Gastrocnemius medialis (tissue), 4 donors: ENCODE measurements at regions not wholly inside any gene's neighbourhood (a gene's known extent, or its start where the extent isn't known, plus 50 kb on each side); places are given as distances from the start of the nearest gene placed in this dataset.
A peak's percentile ranks its signal among the peaks of the same experiment; 100 is the strongest.

Experiments used
- CTCF ChIP-seq, 5 experiments: fragments of 450-650 bp in 3 of 5; fragments of 200-600 bp in 2 of 5; sonication (generic) in 2 of 5; IDR thresholded peaks in 4 of 5; conservative IDR thresholded peaks in 1 of 5; 1 replicate in 4 of 5; 2 replicates in 1 of 5; pipeline ENCODE4 v1.5.1; 2016 to 2019; ENCODE audit warnings: antibody characterized with exemption in 5 of 5, mild to moderate bottlenecking in 3 of 5, moderate library complexity in 3 of 5
- POLR2A ChIP-seq, 2 donors: fragments of 450-650 bp; IDR thresholded peaks; one replicate each; pipeline ENCODE4 v1.6.1; 2017; ENCODE audit warnings: antibody characterized with exemption in 2 of 2, mild to moderate bottlenecking in 2 of 2, moderate library complexity in 2 of 2

- TF ChIP-seq CTCF (IDR thresholded peaks at IDR 0.05 in 4 of 5, conservative IDR thresholded peaks at IDR 0.05 in 1 of 5) (peak in 2 of 5 experiments; percentile 25 to 43), POLR2A (IDR thresholded peaks at IDR 0.05) (no peak)
Measured at GRCh38 chr5:81884871-81885270, 87.0 kb upstream of the ATG10 start.
